GM10266 (cell line): ENCODE measurements at regions not wholly inside any gene's neighbourhood (a gene's known extent, or its start where the extent isn't known, plus 50 kb on each side); places are given as distances from the start of the nearest gene placed in this dataset.

Experiments used
- DNase-seq: peaks from one replicate; pipeline ENCODE4 v3.0.0; 2012; ENCODE audit errors: extremely low spot score
- CTCF ChIP-seq: IDR thresholded peaks from 2 replicates; pipeline ENCODE4 v1.5.1; 2012; ENCODE audit warnings: mild to moderate bottlenecking, low read depth; ENCODE audit not compliant: control insufficient read depth, insufficient read depth; ENCODE audit errors: missing control alignments

- no peak for DNase-seq
- TF ChIP-seq CTCF, result no peak
Observed at GRCh38 chr10:43821103-43821502, 172.4 kb upstream of the ZNF32 start.

- DNase-seq, result no peak
- no peak for TF ChIP-seq CTCF
Observed at GRCh38 chr10:43820663-43821062, 172.0 kb upstream of the ZNF32 start.

GRCh38 chr10:43819464-43820230 lies 171.0 kb upstream of the ZNF32 start:
- TF ChIP-seq CTCF, result no peak
- no peak for DNase-seq

- no peak for DNase-seq
- TF ChIP-seq CTCF, result no peak
Observed at GRCh38 chr10:43818687-43819086, 170.0 kb upstream of the ZNF32 start.

- no peak for TF ChIP-seq CTCF
- DNase-seq, result no peak
Observed at GRCh38 chr10:43817368-43817767, 168.7 kb upstream of the ZNF32 start.

- peak; percentile 64 for DNase-seq
Observed at GRCh38 chr10:43816351-43817321, 168.0 kb upstream of the ZNF32 start.

More at GRCh38 chr10:43816351-43817321, 168.0 kb upstream of the ZNF32 start:
- TF ChIP-seq CTCF, result no peak
